HUES6 (cell line): ENCODE measurements at regions not wholly inside any gene's neighbourhood (a gene's known extent, or its start where the extent isn't known, plus 50 kb on each side); places are given as distances from the start of the nearest gene placed in this dataset.

ENCODE experiments used
- H3K27ac ChIP-seq: 2 replicates; pipeline ENCODE4 v1.7.0; 2013; ENCODE audit warnings: low read depth, mild to moderate bottlenecking, low read length, inconsistent platforms
- H3K27me3 ChIP-seq: 2 replicates; pipeline ENCODE4 v1.6.1; 2013; ENCODE audit warnings: low read length; ENCODE audit not compliant: control insufficient read depth, insufficient read depth
- H3K36me3 ChIP-seq: 2 replicates; pipeline ENCODE4 v1.6.1; 2013; ENCODE audit warnings: low read length; ENCODE audit not compliant: control insufficient read depth, insufficient read depth
- H3K4me1 ChIP-seq: 2 replicates; pipeline ENCODE4 v1.6.1; 2013; ENCODE audit warnings: low read length; ENCODE audit not compliant: control insufficient read depth, insufficient read depth
- H3K4me3 ChIP-seq: 2 replicates; pipeline ENCODE4 v1.5.1; 2013; ENCODE audit warnings: low read depth, low read length
- H3K9ac ChIP-seq: one replicate; pipeline ENCODE4 v1.6.1; 2013; ENCODE audit warnings: mild to moderate bottlenecking, low read length
- H3K9me3 ChIP-seq: 2 replicates; pipeline ENCODE4 v1.6.1; 2013; ENCODE audit warnings: low read depth, low read length; ENCODE audit not compliant: control insufficient read depth, insufficient read depth

GRCh38 chr7:130935564-130936157 is 201.7 kb upstream of the KLF14 start:
- peaks cover 13% of the 10 kb centered on the region for H3K4me1 ChIP-seq
- no peak overlapping the region for H3K27ac ChIP-seq
- H3K4me3 ChIP-seq: no peak overlapping the region
- H3K27me3 ChIP-seq: no peaks in the 10 kb centered on the region
- H3K36me3 ChIP-seq: no peaks in the 10 kb centered on the region
- H3K9ac ChIP-seq: no peak overlapping the region
- H3K9me3 ChIP-seq: no peaks in the 10 kb centered on the region

GRCh38 chr7:130936202-130936931 is 202.4 kb upstream of the KLF14 start:
- no peaks in the 10 kb centered on the region for H3K27me3 ChIP-seq
- H3K4me1 ChIP-seq: peaks cover 18% of the 10 kb centered on the region
- H3K9ac ChIP-seq: no peak overlapping the region
- no peaks in the 10 kb centered on the region for H3K36me3 ChIP-seq
- H3K27ac ChIP-seq: no peak overlapping the region
- H3K9me3 ChIP-seq: no peaks in the 10 kb centered on the region
- no peak overlapping the region for H3K4me3 ChIP-seq

GRCh38 chr7:130937016-130937415 is 203.0 kb upstream of the KLF14 start:
- H3K27me3 ChIP-seq: no peaks in the 10 kb centered on the region
- H3K4me1 ChIP-seq: peaks cover 18% of the 10 kb centered on the region
- H3K27ac ChIP-seq: no peak overlapping the region
- H3K9ac ChIP-seq: no peak overlapping the region
- H3K4me3 ChIP-seq: no peak overlapping the region
- H3K36me3 ChIP-seq: no peaks in the 10 kb centered on the region
- no peaks in the 10 kb centered on the region for H3K9me3 ChIP-seq

- Histone ChIP-seq H3K36me3 (no peaks in the 10 kb centered on the region), H3K9ac (no peak overlapping the region), H3K27me3 (no peaks in the 10 kb centered on the region), H3K9me3 (no peaks in the 10 kb centered on the region), H3K4me3 (no peak overlapping the region), H3K27ac (no peak overlapping the region), H3K4me1 (peaks cover 18% of the 10 kb centered on the region)
Observed at GRCh38 chr7:130937830-130938229, 203.8 kb upstream of the KLF14 start.

- Histone ChIP-seq H3K4me3 (no peak overlapping the region), H3K27me3 (no peaks in the 10 kb centered on the region), H3K4me1 (peaks cover 18% of the 10 kb centered on the region), H3K9me3 (no peaks in the 10 kb centered on the region), H3K9ac (no peak overlapping the region), H3K27ac (no peak overlapping the region), H3K36me3 (no peaks in the 10 kb centered on the region)
Observed at GRCh38 chr7:130938661-130939060, 204.7 kb upstream of the KLF14 start.

GRCh38 chr7:130939321-130940095 is 205.5 kb upstream of the KLF14 start:
- no peak overlapping the region for H3K4me3 ChIP-seq
- H3K36me3 ChIP-seq: no peaks in the 10 kb centered on the region
- no peak overlapping the region for H3K27ac ChIP-seq
- H3K4me1 ChIP-seq: peaks cover 18% of the 10 kb centered on the region
- no peak overlapping the region for H3K9ac ChIP-seq
- H3K9me3 ChIP-seq: no peaks in the 10 kb centered on the region
- H3K27me3 ChIP-seq: no peaks in the 10 kb centered on the region

- Histone ChIP-seq H3K4me3 (no peak overlapping the region), H3K27ac (no peak overlapping the region), H3K36me3 (0 out of 2 replicates have a peak, but pooled peaks cover 3% of the 10 kb centered on the region), H3K9ac (no peak overlapping the region), H3K27me3 (no peaks in the 10 kb centered on the region), H3K9me3 (no peaks in the 10 kb centered on the region), H3K4me1 (peaks cover 18% of the 10 kb centered on the region)
Observed at GRCh38 chr7:130940326-130940725, 206.3 kb upstream of the KLF14 start.

- Histone ChIP-seq H3K36me3 (0 out of 2 replicates have a peak, but pooled peaks cover 5% of the 10 kb centered on the region), H3K27me3 (no peaks in the 10 kb centered on the region), H3K9me3 (no peaks in the 10 kb centered on the region), H3K4me1 (peaks cover 18% of the 10 kb centered on the region), H3K27ac (no peak overlapping the region), H3K4me3 (no peak overlapping the region), H3K9ac (no peak overlapping the region)
Observed at GRCh38 chr7:130940907-130941306, 206.9 kb upstream of the KLF14 start.

GRCh38 chr7:130941322-130942210 is 207.6 kb upstream of the KLF14 start:
- Histone ChIP-seq H3K4me3 (no peak overlapping the region), H3K27ac (no peak overlapping the region), H3K27me3 (no peaks in the 10 kb centered on the region), H3K4me1 (peaks cover 18% of the 10 kb centered on the region), H3K9me3 (no peaks in the 10 kb centered on the region), H3K9ac (no peak overlapping the region), H3K36me3 (0 out of 2 replicates have a peak, but pooled peaks cover 5% of the 10 kb centered on the region)

GRCh38 chr7:130942211-130942964 is 208.4 kb upstream of the KLF14 start:
- Histone ChIP-seq H3K36me3 (0 out of 2 replicates have a peak, but pooled peaks cover 5% of the 10 kb centered on the region), H3K27ac (no peak overlapping the region), H3K4me3 (no peak overlapping the region), H3K4me1 (peaks cover 18% of the 10 kb centered on the region), H3K9me3 (no peaks in the 10 kb centered on the region), H3K27me3 (no peaks in the 10 kb centered on the region), H3K9ac (no peak overlapping the region)
